H9 (cell line): ENCODE measurements at regions not wholly inside any gene's neighbourhood (a gene's known extent, or its start where the extent isn't known, plus 50 kb on each side); places are given as distances from the start of the nearest gene placed in this dataset.

Experiments
- DNase-seq: peaks from one replicate; pipeline ENCODE4 v3.0.0-alpha.2; 2017
- H2AFZ ChIP-seq: one replicate; pipeline ENCODE4 v1.6.1; 2013; ENCODE audit warnings: mild to moderate bottlenecking, low read length, control low read depth, moderate library complexity
- H2AK5ac ChIP-seq: 2 replicates; pipeline ENCODE4 v1.6.1; 2013; ENCODE audit warnings: low read length, control low read depth, mixed read lengths; ENCODE audit not compliant: insufficient read length
- H2BK120ac ChIP-seq: one replicate; pipeline ENCODE4 v1.6.1; 2013; ENCODE audit warnings: low read depth, mild to moderate bottlenecking, low read length, control low read depth, inconsistent platforms; ENCODE audit not compliant: poor library complexity, severe bottlenecking
- H2BK12ac ChIP-seq: 2 replicates; pipeline ENCODE4 v1.6.1; 2013; ENCODE audit warnings: low read length, control low read depth, mixed read lengths, low read depth; ENCODE audit not compliant: insufficient read length
- H2BK15ac ChIP-seq: 2 replicates; pipeline ENCODE4 v1.6.1; 2013; ENCODE audit warnings: low read depth, low read length, control low read depth
- H2BK20ac ChIP-seq: one replicate; pipeline ENCODE4 v1.6.1; 2013; ENCODE audit warnings: low read depth, mild to moderate bottlenecking, low read length, control low read depth, inconsistent platforms; ENCODE audit not compliant: poor library complexity, severe bottlenecking
- H2BK5ac ChIP-seq: 2 replicates; pipeline ENCODE4 v1.6.1; 2013; ENCODE audit warnings: low read length, control low read depth, mixed read lengths; ENCODE audit not compliant: insufficient read length
- H3K14ac ChIP-seq: 2 replicates; pipeline ENCODE4 v1.6.1; 2013; ENCODE audit warnings: low read length, control low read depth; ENCODE audit not compliant: insufficient read depth
- H3K18ac ChIP-seq: 2 replicates; pipeline ENCODE4 v1.6.1; 2013; ENCODE audit warnings: low read depth, mild to moderate bottlenecking, mixed read lengths, low read length, control low read depth; ENCODE audit not compliant: insufficient read length
- H3K23ac ChIP-seq: 2 replicates; pipeline ENCODE4 v1.6.1; 2013; ENCODE audit warnings: low read length, control low read depth, mixed read lengths, low read depth; ENCODE audit not compliant: insufficient read length
- H3K23me2 ChIP-seq: 2 replicates; pipeline ENCODE4 v1.6.1; 2013; ENCODE audit warnings: low read depth, mild to moderate bottlenecking, mixed read lengths, low read length, control low read depth; ENCODE audit not compliant: insufficient read length, poor library complexity, severe bottlenecking
- H3K27ac ChIP-seq: 2 replicates; pipeline ENCODE4 v1.5.1; 2013; ENCODE audit warnings: low read length, control low read depth, mixed read lengths, low read depth; ENCODE audit not compliant: insufficient read length
- H3K27me3 ChIP-seq: 2 replicates; pipeline ENCODE4 v1.6.1; 2013; ENCODE audit warnings: low read length, control low read depth, inconsistent platforms; ENCODE audit not compliant: insufficient read depth
- H3K4ac ChIP-seq: 2 replicates; pipeline ENCODE4 v1.6.1; 2013; ENCODE audit warnings: low read depth, mild to moderate bottlenecking, control low read depth, inconsistent platforms, low read length, moderate library complexity
- H3K4me1 ChIP-seq: 2 replicates; pipeline ENCODE4 v1.6.1; 2013; ENCODE audit warnings: low read length, control low read depth, inconsistent platforms; ENCODE audit not compliant: insufficient read depth
- H3K4me2 ChIP-seq: 2 replicates; pipeline ENCODE4 v1.6.1; 2013; ENCODE audit warnings: low read length, control low read depth, mixed read lengths; ENCODE audit not compliant: insufficient read length, insufficient read depth
- H3K56ac ChIP-seq: 2 replicates; pipeline ENCODE4 v1.6.1; 2013; ENCODE audit warnings: low read depth, mild to moderate bottlenecking, mixed read lengths, low read length, control low read depth; ENCODE audit not compliant: insufficient read length
- H3K79me1 ChIP-seq: 2 replicates; pipeline ENCODE4 v1.6.1; 2013; ENCODE audit warnings: low read depth, mild to moderate bottlenecking, moderate library complexity, low read length, control low read depth, inconsistent platforms; ENCODE audit not compliant: insufficient read depth, poor library complexity, severe bottlenecking
- H3K79me2 ChIP-seq: 2 replicates; pipeline ENCODE4 v1.6.1; 2013; ENCODE audit warnings: low read length, control low read depth, inconsistent platforms; ENCODE audit not compliant: insufficient read depth
- H3K9ac ChIP-seq: 2 replicates; pipeline ENCODE4 v1.6.1; 2013; ENCODE audit warnings: low read length, control low read depth, mixed read lengths; ENCODE audit not compliant: insufficient read length; ENCODE audit errors: extremely low read depth
- H3K9me3 ChIP-seq: one replicate; pipeline ENCODE4 v1.6.1; 2013; ENCODE audit warnings: low read depth, low read length, inconsistent platforms; ENCODE audit not compliant: control insufficient read depth
- H3T11ph ChIP-seq: one replicate; pipeline ENCODE4 v1.6.1; 2013; ENCODE audit warnings: mild to moderate bottlenecking, low read length, control low read depth, inconsistent platforms
- H4K20me1 ChIP-seq: one replicate; pipeline ENCODE4 v1.6.1; 2013; ENCODE audit not compliant: control insufficient read depth, insufficient read length, insufficient read depth
- H4K5ac ChIP-seq: 2 replicates; pipeline ENCODE4 v1.6.1; 2013; ENCODE audit warnings: low read depth, mild to moderate bottlenecking, mixed read lengths, low read length, control low read depth; ENCODE audit not compliant: insufficient read length
- H4K8ac ChIP-seq: replicated peaks from 2 replicates; pipeline ENCODE4 v1.6.1; 2013; ENCODE audit warnings: low read length, control low read depth, mixed read lengths, low read depth; ENCODE audit not compliant: insufficient read length
- H4K91ac ChIP-seq: 2 replicates; pipeline ENCODE4 v1.6.1; 2013; ENCODE audit warnings: low read depth, mild to moderate bottlenecking, moderate library complexity, mixed read lengths, low read length, control low read depth; ENCODE audit not compliant: insufficient read length
- H3K27ac Mint-ChIP-seq, 3 experiments: 2 replicates in 2 of 3; 3 replicates in 1 of 3; pipeline ENCODE4 v1.8.0; 2020 to 2021; ENCODE audit warnings: mixed read lengths in 3 of 3, mild to moderate bottlenecking in 1 of 3, moderate library complexity in 1 of 3
- H3K27me3 Mint-ChIP-seq: 2 replicates; pipeline ENCODE4 v1.8.0; 2021; ENCODE audit warnings: low read depth, mild to moderate bottlenecking, moderate library complexity, mixed read lengths
- H3K36me3 Mint-ChIP-seq, 3 experiments: 2 replicates in 2 of 3; 3 replicates in 1 of 3; pipeline ENCODE4 v1.8.0; 2020 to 2021; ENCODE audit warnings: low read depth in 3 of 3, mixed read lengths in 3 of 3; ENCODE audit not compliant: insufficient read depth in 1 of 3
- H3K4me1 Mint-ChIP-seq, 2 experiments: 2 replicates each; pipeline ENCODE4 v1.8.0; 2020; ENCODE audit warnings: mixed read lengths in 2 of 2
- H3K4me3 Mint-ChIP-seq, 2 experiments: 2 replicates in 1 of 2; 3 replicates in 1 of 2; pipeline ENCODE4 v1.8.0; 2020 to 2021; ENCODE audit warnings: mild to moderate bottlenecking in 2 of 2, mixed read lengths in 2 of 2, moderate library complexity in 1 of 2
- H3K9me3 Mint-ChIP-seq, 2 experiments: 2 replicates in 1 of 2; 3 replicates in 1 of 2; pipeline ENCODE4 v1.8.0; 2020; ENCODE audit warnings: mild to moderate bottlenecking in 2 of 2, mixed read lengths in 2 of 2, moderate library complexity in 1 of 2
- CTCF ChIP-seq: fragments of 200-600 bp; sonication (generic); conservative IDR thresholded peaks from 3 replicates; pipeline ENCODE4 v1.8.0; 2021; ENCODE audit warnings: antibody characterized with exemption, mild to moderate bottlenecking
- WGBS: extraction: QIAGEN DNeasy Blood & Tissue Kit; methylation state at CpG from one replicate; pipeline ENCODE4 v1.1.7; 2013; ENCODE audit warnings: missing lambda C conversion rate, low lambda C conversion rate, mixed read lengths; ENCODE audit not compliant: insufficient read length; ENCODE audit errors: extremely low coverage; 5-methylcytosine and 5-hydroxymethylcytosine counted together

GRCh38 chr5:51802551-51803184, 419.4 kb downstream of the ISL1 start:
- no peaks in the 10 kb centered on the region for H3K23me2 ChIP-seq
- H2AFZ ChIP-seq: no peak overlapping the region
- H3K56ac ChIP-seq: no peak overlapping the region
- H2BK15ac ChIP-seq: no peak overlapping the region
- no peaks in the 10 kb centered on the region for H3K9me3 Mint-ChIP-seq
- H3K4ac ChIP-seq: no peak overlapping the region
- H3K79me2 ChIP-seq: no peaks in the 10 kb centered on the region
- no peak for TF ChIP-seq CTCF
- H3K4me2 ChIP-seq: no peak overlapping the region
- H4K8ac ChIP-seq: no peak overlapping the region
- H3K79me1 ChIP-seq: no peaks in the 10 kb centered on the region
- no peak overlapping the region for H3K9ac ChIP-seq
- DNase-seq: no peak
- H2BK20ac ChIP-seq: no peak overlapping the region
- H3K14ac ChIP-seq: no peak overlapping the region
- no peak overlapping the region for H3T11ph ChIP-seq
- no peak overlapping the region for H3K23ac ChIP-seq
- no peaks in the 10 kb centered on the region for H3K36me3 Mint-ChIP-seq
- no peak overlapping the region for H2BK120ac ChIP-seq
- H3K27me3 Mint-ChIP-seq: no peaks in the 10 kb centered on the region
- no peak overlapping the region for H3K27ac Mint-ChIP-seq
- no peak overlapping the region for H3K18ac ChIP-seq
- no peak overlapping the region for H4K91ac ChIP-seq
- no peak overlapping the region for H4K5ac ChIP-seq
- WGBS: no CpG with 5 or more reads among the region's 3 CpGs
- H4K20me1 ChIP-seq: no peaks in the 10 kb centered on the region
- no peaks in the 10 kb centered on the region for H3K4me1 ChIP-seq
- H2BK12ac ChIP-seq: no peak overlapping the region
- no peak overlapping the region for H3K4me3 Mint-ChIP-seq
- H2AK5ac ChIP-seq: no peak overlapping the region
- H3K27me3 ChIP-seq: no peaks in the 10 kb centered on the region
- H2BK5ac ChIP-seq: no peak overlapping the region
- no peak overlapping the region for H3K27ac ChIP-seq
- H3K4me1 Mint-ChIP-seq: no peaks in the 10 kb centered on the region
- H3K9me3 ChIP-seq: no peaks in the 10 kb centered on the region
